Common myeloid progenitor, CD34-positive (primary cell): ENCODE measurements at regions not wholly inside any gene's neighbourhood (a gene's known extent, or its start where the extent isn't known, plus 50 kb on each side); places are given as distances from the start of the nearest gene placed in this dataset.

ENCODE experiments used
- CTCF ChIA-PET: fragments of 350-600 bp; sonication (Branson Sonifier 250); formaldehyde crosslinking; loops from one replicate; lab custom pipeline; 2021; ENCODE audit warnings: antibody characterized with exemption; lab: Charles Lee
- POLR2A ChIA-PET: fragments of 350-600 bp; sonication (Branson Sonifier 250); formaldehyde crosslinking; loops from one replicate; lab custom pipeline; 2021; ENCODE audit warnings: antibody characterized with exemption; lab: Charles Lee
- DNase-seq, 3 donors: peaks; one replicate each; pipeline versions ENCODE4 v3.0.0 to v3.0.0-alpha.2; 2013
- H3K27ac ChIP-seq, 2 experiments: 1 replicate in 1 of 2; 2 replicates in 1 of 2; pipeline ENCODE4 v1.7.0; 2013; ENCODE audit warnings: inconsistent platforms in 2 of 2, low read length in 2 of 2, mild to moderate bottlenecking in 2 of 2, low read depth in 1 of 2, moderate library complexity in 1 of 2; ENCODE audit not compliant: severe bottlenecking in 2 of 2, insufficient read depth in 1 of 2, poor library complexity in 1 of 2
- H3K27me3 ChIP-seq, 5 experiments: replicated peaks in 2 of 5; 1 replicate in 3 of 5; 2 replicates in 2 of 5; pipeline versions ENCODE4 v1.6.1 to v1.7.0; 2013; ENCODE audit warnings: low read length in 4 of 5, mild to moderate bottlenecking in 2 of 5, moderate library complexity in 2 of 5, inconsistent platforms in 1 of 5; ENCODE audit not compliant: insufficient read depth in 5 of 5, control insufficient read depth in 4 of 5
- H3K36me3 ChIP-seq, 4 experiments: 1 replicate in 2 of 4; 2 replicates in 2 of 4; pipeline versions ENCODE4 v1.6.1 to v1.7.0; 2013; ENCODE audit warnings: low read length in 3 of 4, control low read depth in 1 of 4, mild to moderate bottlenecking in 1 of 4; ENCODE audit not compliant: control insufficient read depth in 4 of 4, insufficient read depth in 4 of 4
- H3K4me1 ChIP-seq, 4 experiments: 1 replicate in 3 of 4; 2 replicates in 1 of 4; pipeline versions ENCODE4 v1.6.1 to v1.7.1; 2013; ENCODE audit warnings: low read length in 3 of 4, mild to moderate bottlenecking in 3 of 4, control low read depth in 1 of 4, inconsistent platforms in 1 of 4, moderate library complexity in 1 of 4; ENCODE audit not compliant: control insufficient read depth in 4 of 4, insufficient read depth in 4 of 4; ENCODE audit errors: control extremely low read depth in 1 of 4
- H3K4me3 ChIP-seq, 7 experiments: 1 replicate in 4 of 7; 2 replicates in 3 of 7; pipeline versions ENCODE4 v1.5.1 to v1.7.0; 2013; ENCODE audit warnings: mild to moderate bottlenecking in 7 of 7, low read length in 6 of 7, moderate library complexity in 6 of 7, inconsistent platforms in 2 of 7, low read depth in 2 of 7, control low read depth in 1 of 7; ENCODE audit not compliant: insufficient read depth in 4 of 7, control insufficient read depth in 1 of 7; ENCODE audit errors: extremely low read depth in 1 of 7
- H3K9me3 ChIP-seq, 5 experiments: 1 replicate in 4 of 5; 2 replicates in 1 of 5; pipeline versions ENCODE4 v1.6.1 to v1.7.1; 2013; ENCODE audit warnings: low read length in 4 of 5, mild to moderate bottlenecking in 2 of 5, inconsistent platforms in 1 of 5, low read depth in 1 of 5, moderate library complexity in 1 of 5; ENCODE audit not compliant: control insufficient read depth in 4 of 5, insufficient read depth in 2 of 5; ENCODE audit errors: control extremely low read depth in 1 of 5
- WGBS: methylation state at CpG from one replicate; pipeline ENCODE4 v1.1.5; 2013; ENCODE audit not compliant: insufficient coverage; 5-methylcytosine and 5-hydroxymethylcytosine counted together

DNA sequence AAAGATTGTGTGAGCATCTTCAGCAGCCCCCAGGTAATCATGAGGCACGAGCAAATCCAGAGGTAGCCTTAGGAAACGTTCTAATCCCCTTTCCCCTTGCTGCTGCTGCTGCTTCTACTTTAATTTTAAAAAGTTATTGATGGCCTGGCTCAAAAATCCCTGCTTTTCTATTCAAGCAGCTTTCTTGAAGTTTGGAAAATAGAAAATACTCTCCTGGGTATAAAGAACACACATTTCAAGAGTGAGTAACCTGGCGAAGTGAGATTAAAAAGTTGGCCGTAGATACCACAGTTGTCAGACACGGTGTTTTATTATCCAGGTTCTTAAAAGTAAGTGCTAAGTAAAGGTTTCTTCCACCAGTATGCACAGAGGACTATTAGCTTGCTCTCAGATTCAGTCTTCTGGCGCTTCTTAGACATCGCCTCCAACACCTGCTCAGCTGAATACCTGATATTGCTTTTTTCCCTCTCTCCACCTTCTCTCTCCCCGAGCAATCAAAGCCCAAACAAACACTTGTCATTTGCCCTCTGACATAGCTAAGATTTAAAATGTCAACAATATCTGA is 150.7 kb downstream of the EDN3 start:
- Histone ChIP-seq H3K27me3 (peaks cover 2 to 43% (median 15%) of the 10 kb centered on the region in 5 experiments), H3K4me1 (peaks cover 0 to 1% (median 0%) of the 10 kb centered on the region in 4 experiments), H3K27ac (no peak overlapping the region), H3K9me3 (no peaks in the 10 kb centered on the region), H3K36me3 (no peaks in the 10 kb centered on the region), H3K4me3 (no peak overlapping the region)
- 98% methylated on average over 7 of the region's 8 CpGs for WGBS
- DNase-seq: no peak
- ChIA-PET POLR2A (no interaction called here), CTCF (interaction anchor here (1.2 kb wide), 2 partner anchors 9 to 581 kb away, joined by 3 to 6 read pairs; no protein-coding TSS in a partner anchor)

DNA sequence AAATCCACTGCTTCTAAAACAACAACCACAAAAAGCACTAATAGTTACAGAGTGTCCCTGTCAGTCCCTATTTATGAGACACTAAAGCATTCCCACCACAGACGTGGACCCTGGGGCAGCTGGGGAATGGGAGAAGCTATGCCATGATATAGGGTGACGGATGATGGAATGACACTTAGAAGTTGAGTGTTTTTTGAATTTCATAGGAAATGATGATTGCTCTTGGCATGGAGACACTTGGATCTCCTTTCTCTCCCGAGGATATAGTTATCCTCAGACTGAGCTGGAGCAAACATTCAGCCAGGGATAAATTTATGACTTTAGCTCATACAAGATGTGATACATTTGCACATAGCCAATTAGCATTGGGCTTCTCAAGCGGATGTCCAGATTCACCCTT is 151.2 kb downstream of the EDN3 start:
- ChIA-PET CTCF (interaction anchor here (1.2 to 1.3 kb wide), 3 partner anchors 9 to 587 kb away, joined by 3 to 6 read pairs (median 3); no protein-coding TSS in a partner anchor), POLR2A (no interaction called here)
- Histone ChIP-seq H3K27ac (no peak overlapping the region), H3K27me3 (peaks cover 2 to 38% (median 12%) of the 10 kb centered on the region in 5 experiments), H3K36me3 (no peaks in the 10 kb centered on the region), H3K4me3 (no peak overlapping the region), H3K4me1 (peaks cover 0 to 1% (median 0%) of the 10 kb centered on the region in 4 experiments), H3K9me3 (no peaks in the 10 kb centered on the region)
- 96% methylated on average over 4 of the region's 4 CpGs for WGBS
- DNase-seq: no peak

- H3K36me3 ChIP-seq: no peaks in the 10 kb centered on the region
- ChIA-PET POLR2A (no interaction called here), CTCF (interaction anchor here (1.3 kb wide), 1 partner anchor 589 kb away, joined by 3 read pairs; no protein-coding TSS in a partner anchor)
- peaks cover 2 to 27% (median 10%) of the 10 kb centered on the region in 5 experiments for H3K27me3 ChIP-seq
- no peak overlapping the region for H3K27ac ChIP-seq
- no peak for DNase-seq
- no peaks in the 10 kb centered on the region for H3K9me3 ChIP-seq
- 99% methylated on average over 13 of the region's 13 CpGs for WGBS
- no peak overlapping the region for H3K4me3 ChIP-seq
- peaks cover 0 to 1% (median 0%) of the 10 kb centered on the region in 4 experiments for H3K4me1 ChIP-seq
Observed at GRCh38 chr20:59452856-59453255, 151.5 kb upstream of the PHACTR3 start.

- H3K4me3 ChIP-seq: no peak overlapping the region
- ChIA-PET CTCF (interaction anchor here (0.6 to 1.1 kb wide), 3 partner anchors 246 to 1053 kb away, joined by 3 to 5 read pairs (median 4); no protein-coding TSS in a partner anchor), POLR2A (no interaction called here)
- peaks cover 0 to 1% (median 0%) of the 10 kb centered on the region in 4 experiments for H3K4me1 ChIP-seq
- H3K27me3 ChIP-seq: peaks cover 0 to 18% (median 11%) of the 10 kb centered on the region in 5 experiments
- no peak for DNase-seq
- H3K9me3 ChIP-seq: no peaks in the 10 kb centered on the region
- H3K27ac ChIP-seq: no peak overlapping the region
- 82% methylated on average over 15 of the region's 15 CpGs for WGBS
- no peaks in the 10 kb centered on the region for H3K36me3 ChIP-seq
Observed at GRCh38 chr20:59453759-59454560, 150.4 kb upstream of the PHACTR3 start.

DNA sequence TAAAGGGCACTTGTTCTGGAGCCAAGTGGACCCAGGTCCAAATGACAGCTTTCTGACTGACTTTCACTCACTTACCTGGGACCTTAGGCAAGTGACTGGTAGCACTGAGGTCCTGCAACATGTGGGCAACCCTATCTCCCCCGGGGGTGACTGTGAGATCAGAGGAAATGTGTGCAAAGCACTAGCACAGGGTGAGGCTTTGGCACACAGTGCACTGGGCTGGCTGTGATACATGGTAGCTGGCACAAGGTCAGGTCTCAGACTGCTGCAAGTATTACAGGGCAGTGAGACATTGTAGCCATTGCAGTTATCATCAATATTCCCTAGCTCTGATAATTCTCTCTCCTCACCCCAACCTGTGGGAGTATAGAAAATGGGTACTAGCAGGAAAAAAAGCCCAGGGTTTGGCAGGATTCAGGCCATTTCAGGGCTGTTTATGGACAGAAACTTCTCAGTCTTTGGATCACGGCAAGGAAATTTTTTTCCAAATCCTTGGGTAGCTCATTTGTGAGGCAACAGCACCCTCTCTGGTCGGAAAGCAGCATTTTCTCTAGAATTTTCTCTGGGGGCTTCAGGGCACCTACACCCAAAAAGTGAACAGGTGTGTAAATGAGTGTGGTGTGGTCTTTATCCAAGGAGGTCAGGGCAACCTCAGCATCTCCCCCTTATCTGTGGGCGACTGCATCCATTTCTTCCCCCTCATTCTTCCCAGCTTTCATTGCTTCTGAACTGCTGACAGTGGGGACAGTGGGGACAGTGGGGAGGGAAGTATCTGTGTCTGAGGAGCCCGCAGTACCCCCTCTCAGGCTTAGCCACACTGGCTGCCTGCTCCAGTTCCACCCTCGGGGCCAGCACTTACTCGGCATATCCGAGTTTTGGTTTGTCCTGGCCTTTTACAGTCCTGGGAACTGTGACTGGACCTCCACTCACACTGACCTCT is 148.7 kb upstream of the PHACTR3 start:
- Histone ChIP-seq H3K9me3 (no peaks in the 10 kb centered on the region), H3K36me3 (no peaks in the 10 kb centered on the region), H3K4me1 (peaks cover 0 to 1% (median 0%) of the 10 kb centered on the region in 4 experiments), H3K27me3 (peaks cover 0 to 14% (median 7%) of the 10 kb centered on the region in 5 experiments), H3K4me3 (no peak overlapping the region), H3K27ac (no peak overlapping the region)
- CTCF ChIA-PET: interaction anchor here (0.6 to 2.3 kb wide), 13 partner anchors 9 to 588 kb away, joined by 3 to 17 read pairs (median 4); no protein-coding TSS in a partner anchor
- 42% methylated on average over 7 of the region's 8 CpGs for WGBS
- POLR2A ChIA-PET: no interaction called here
- DNase-seq: peak; percentile 18 to 52 (median 30)

DNA sequence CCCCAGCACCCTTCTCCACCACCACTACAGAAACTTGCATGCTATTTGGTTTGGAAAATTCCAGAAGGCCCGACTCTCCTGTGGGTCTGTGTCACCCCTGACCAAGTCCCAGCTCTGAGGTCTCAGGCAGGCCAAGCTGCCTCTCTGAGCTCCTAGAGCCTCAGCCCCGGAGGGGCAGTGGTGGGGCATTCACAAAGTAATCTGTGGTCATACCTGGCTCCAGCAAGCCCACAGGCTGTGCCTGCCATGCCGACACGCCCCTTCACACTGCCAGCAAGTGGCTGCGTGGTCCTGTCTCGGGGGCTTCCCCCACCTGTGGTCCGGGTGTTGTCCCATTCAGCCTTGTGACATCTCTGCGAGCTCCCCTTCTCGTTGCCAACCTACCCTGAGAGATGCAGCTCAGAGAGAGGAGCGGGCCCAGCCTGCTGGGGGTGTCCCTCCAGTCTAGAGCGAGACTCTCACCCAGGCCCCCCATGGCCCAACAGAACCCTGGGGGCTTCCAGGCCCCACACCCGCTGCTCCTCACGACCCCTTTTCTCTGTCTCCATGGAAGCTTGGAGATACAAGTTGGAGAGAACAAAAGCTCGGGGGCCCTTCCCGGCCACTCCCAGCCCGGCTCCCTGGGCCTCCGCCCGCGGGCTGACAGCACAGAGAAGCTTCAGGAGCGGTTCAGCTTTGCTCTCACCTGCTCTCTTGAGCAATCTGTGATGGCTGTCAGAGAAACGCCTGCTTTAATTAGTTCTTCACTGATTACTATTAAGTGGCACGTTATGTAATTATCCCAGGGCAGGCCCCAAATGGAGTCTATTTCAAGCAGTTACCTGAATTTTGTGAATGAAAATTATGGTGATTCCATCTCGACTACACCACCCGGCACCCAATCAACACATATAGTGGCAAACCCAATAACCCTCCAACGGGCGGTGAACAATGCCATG is 147.7 kb upstream of the PHACTR3 start:
- Histone ChIP-seq H3K9me3 (no peaks in the 10 kb centered on the region), H3K27ac (no peak overlapping the region), H3K4me3 (no peak overlapping the region), H3K4me1 (peaks cover 0 to 1% (median 0%) of the 10 kb centered on the region in 4 experiments), H3K27me3 (peaks cover 0 to 14% (median 4%) of the 10 kb centered on the region in 5 experiments), H3K36me3 (no peaks in the 10 kb centered on the region)
- DNase-seq: no peak
- POLR2A ChIA-PET: no interaction called here
- CTCF ChIA-PET: interaction anchor here (0.8 to 2.3 kb wide), 8 partner anchors 10 to 586 kb away, joined by 3 to 17 read pairs (median 4); no protein-coding TSS in a partner anchor
- 92% methylated on average over 23 of the region's 26 CpGs for WGBS
